Endodermal cell (in vitro differentiated cells): ENCODE measurements at regions not wholly inside any gene's neighbourhood (a gene's known extent, or its start where the extent isn't known, plus 50 kb on each side); places are given as distances from the start of the nearest gene placed in this dataset.
"Not testable (repeated sequence)": the region's sequence is repeated elsewhere in the genome, so short reads cannot be mapped to it uniquely, and the experiment has no call there.

Experiments
- DNase-seq: peaks from one replicate; pipeline ENCODE4 v3.0.0-alpha.2; 2017
- H3K27ac ChIP-seq: 2 replicates; pipeline ENCODE4 v1.5.1; 2013; ENCODE audit warnings: mild to moderate bottlenecking, low read depth, low read length, moderate library complexity
- H3K27me3 ChIP-seq: 2 replicates; pipeline ENCODE4 v1.6.1; 2013; ENCODE audit warnings: mild to moderate bottlenecking, low read length, moderate library complexity; ENCODE audit not compliant: insufficient read depth, control insufficient read depth, poor library complexity, severe bottlenecking
- H3K36me3 ChIP-seq: 2 replicates; pipeline ENCODE4 v1.7.0; 2013; ENCODE audit warnings: mild to moderate bottlenecking, low read length, moderate library complexity; ENCODE audit not compliant: control insufficient read depth, insufficient read depth
- H3K4me1 ChIP-seq: one replicate; pipeline ENCODE4 v1.7.0; 2013; ENCODE audit warnings: low read length; ENCODE audit not compliant: control insufficient read depth, insufficient read depth
- H3K4me3 ChIP-seq: 2 replicates; pipeline ENCODE4 v1.5.1; 2013; ENCODE audit warnings: mild to moderate bottlenecking, low read length, moderate library complexity
- H3K9ac ChIP-seq: 2 replicates; pipeline ENCODE4 v1.6.1; 2013; ENCODE audit warnings: mild to moderate bottlenecking, low read length, moderate library complexity; ENCODE audit not compliant: poor library complexity, severe bottlenecking; ENCODE audit errors: extremely low read depth
- H3K9me3 ChIP-seq: 2 replicates; pipeline ENCODE4 v1.6.1; 2013; ENCODE audit warnings: mild to moderate bottlenecking, low read length, moderate library complexity; ENCODE audit not compliant: control insufficient read depth
- H3K27ac Mint-ChIP-seq: 2 replicates; pipeline ENCODE4 v1.8.0; 2020; ENCODE audit warnings: mixed read lengths
- H3K27me3 Mint-ChIP-seq: 2 replicates; pipeline ENCODE4 v1.8.0; 2021; ENCODE audit warnings: mild to moderate bottlenecking, mixed read lengths; ENCODE audit not compliant: insufficient read depth
- H3K36me3 Mint-ChIP-seq: 2 replicates; pipeline ENCODE4 v1.8.0; 2020; ENCODE audit warnings: low read depth, mixed read lengths
- H3K4me1 Mint-ChIP-seq: 2 replicates; pipeline ENCODE4 v1.8.0; 2020; ENCODE audit warnings: mixed read lengths
- H3K4me3 Mint-ChIP-seq: 2 replicates; pipeline ENCODE4 v1.8.0; 2020; ENCODE audit warnings: mild to moderate bottlenecking, moderate library complexity, mixed read lengths
- H3K9me3 Mint-ChIP-seq: 2 replicates; pipeline ENCODE4 v1.8.0; 2020; ENCODE audit warnings: mild to moderate bottlenecking, mixed read lengths
- CTCF ChIP-seq: fragments of 200-600 bp; sonication (generic); conservative IDR thresholded peaks from 2 replicates; pipeline ENCODE4 v1.5.0; 2021; ENCODE audit warnings: antibody characterized with exemption, mild to moderate bottlenecking
- WGBS, 2 experiments: methylation state at CpG; one replicate each; pipeline versions ENCODE4 v1.1.5 to v1.1.7; 2013; ENCODE audit warnings: missing lambda C conversion rate in 2 of 2, mixed read lengths in 1 of 2; ENCODE audit not compliant: insufficient coverage in 1 of 2, insufficient read length in 1 of 2; 5-methylcytosine and 5-hydroxymethylcytosine counted together

GRCh38 chr14:88098163-88098562 lies 93.2 kb downstream of the GPR65 start:
- no peak for DNase-seq
- H3K36me3 Mint-ChIP-seq = no peaks in the 10 kb centered on the region
- TF ChIP-seq CTCF = no peak
- no peak overlapping the region for H3K27ac Mint-ChIP-seq
- no peak overlapping the region for H3K4me3 Mint-ChIP-seq
- 89 to 100% methylated on average over 1 to 3 of the region's 3 CpGs for WGBS, 2 experiments
- H3K9me3 ChIP-seq = peaks cover 3% of the 10 kb centered on the region
- H3K9ac ChIP-seq = no peak overlapping the region
- H3K27ac ChIP-seq = no peak overlapping the region
- H3K9me3 Mint-ChIP-seq = peaks cover 6% of the 10 kb centered on the region
- H3K27me3 Mint-ChIP-seq = no peaks in the 10 kb centered on the region
- no peaks in the 10 kb centered on the region for H3K27me3 ChIP-seq
- no peak overlapping the region for H3K4me3 ChIP-seq
- H3K36me3 ChIP-seq = no peaks in the 10 kb centered on the region
- peaks cover 7% of the 10 kb centered on the region for H3K4me1 ChIP-seq
- H3K4me1 Mint-ChIP-seq = peaks cover 27% of the 10 kb centered on the region

GRCh38 chr14:88104710-88105109 lies 99.8 kb downstream of the GPR65 start:
- Mint-ChIP-seq H3K36me3 (no peaks in the 10 kb centered on the region), H3K4me1 (peaks cover 2% of the 10 kb centered on the region), H3K9me3 (peaks cover 26% of the 10 kb centered on the region), H3K27me3 (no peaks in the 10 kb centered on the region), H3K4me3 (no peak overlapping the region), H3K27ac (no peak overlapping the region)
- DNase-seq = no peak
- Histone ChIP-seq H3K4me1 (peaks cover 5% of the 10 kb centered on the region), H3K9ac (no peak overlapping the region), H3K27me3 (no peaks in the 10 kb centered on the region), H3K9me3 (peaks cover 25% of the 10 kb centered on the region), H3K36me3 (no peaks in the 10 kb centered on the region), H3K27ac (no peak overlapping the region), H3K4me3 (no peak overlapping the region)
- 80 to 93% methylated on average over 1 of the region's 1 CpG for WGBS, 2 experiments
- no peak for TF ChIP-seq CTCF

- H3K4me1 ChIP-seq = peaks cover 5% of the 10 kb centered on the region
- H3K27me3 ChIP-seq = no peaks in the 10 kb centered on the region
- H3K36me3 ChIP-seq = no peaks in the 10 kb centered on the region
- no peak overlapping the region for H3K27ac Mint-ChIP-seq
- H3K4me3 ChIP-seq = no peak overlapping the region
- WGBS, 2 experiments = 85 to 90% methylated on average over 4 of the region's 4 CpGs
- H3K4me1 Mint-ChIP-seq = peaks cover 2% of the 10 kb centered on the region
- DNase-seq = no peak
- no peak overlapping the region for H3K27ac ChIP-seq
- H3K9me3 Mint-ChIP-seq = peaks cover 26% of the 10 kb centered on the region
- H3K4me3 Mint-ChIP-seq = no peak overlapping the region
- H3K9me3 ChIP-seq = peaks cover 25% of the 10 kb centered on the region
- no peak overlapping the region for H3K9ac ChIP-seq
- H3K36me3 Mint-ChIP-seq = no peaks in the 10 kb centered on the region
- no peaks in the 10 kb centered on the region for H3K27me3 Mint-ChIP-seq
- TF ChIP-seq CTCF = peak; percentile 38
Measured at GRCh38 chr14:88106377-88106776, 101.4 kb downstream of the GPR65 start.

DNA sequence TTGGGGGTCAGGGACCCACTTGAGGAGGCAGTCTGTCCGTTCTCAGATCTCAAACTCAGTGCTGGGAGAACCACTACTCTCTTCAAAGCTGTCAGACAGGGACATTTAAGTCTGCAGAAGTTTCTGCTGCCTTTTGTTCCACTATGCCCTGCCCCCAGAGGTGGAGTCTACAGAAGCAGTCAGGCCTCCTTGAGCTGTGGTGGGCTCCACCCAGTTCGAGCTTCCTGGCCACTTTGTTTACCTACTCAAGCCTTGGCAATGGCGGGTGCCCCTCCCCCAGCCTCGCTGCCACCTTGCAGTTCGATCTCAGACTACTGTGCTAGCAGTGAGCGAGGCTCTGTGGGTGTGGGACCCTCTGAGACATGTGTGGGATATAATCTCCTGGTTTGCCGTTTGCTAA lies 122.7 kb downstream of the GPR65 start:
- H3K4me3 ChIP-seq, H3K27ac ChIP-seq, H3K4me3 Mint-ChIP-seq, H3K27me3 Mint-ChIP-seq, H3K9ac ChIP-seq, H3K27me3 ChIP-seq, DNase-seq, H3K27ac Mint-ChIP-seq, H3K36me3 Mint-ChIP-seq, H3K36me3 ChIP-seq, H3K4me1 ChIP-seq, H3K9me3 ChIP-seq: not testable (repeated sequence)
- Mint-ChIP-seq H3K4me1 (peaks cover 15% of the 10 kb centered on the region), H3K9me3 (peaks cover 40% of the 10 kb centered on the region)
- 67 to 85% methylated on average over 1 to 7 of the region's 7 CpGs for WGBS, 2 experiments
